ENCODE measurements at regions not wholly inside any gene's neighbourhood (a gene's known extent, or its start where the extent isn't known, plus 50 kb on each side); places are given as distances from the start of the nearest gene placed in this dataset.
A peak's percentile ranks its signal among the peaks of the same experiment; 100 is the strongest.

DNA sequence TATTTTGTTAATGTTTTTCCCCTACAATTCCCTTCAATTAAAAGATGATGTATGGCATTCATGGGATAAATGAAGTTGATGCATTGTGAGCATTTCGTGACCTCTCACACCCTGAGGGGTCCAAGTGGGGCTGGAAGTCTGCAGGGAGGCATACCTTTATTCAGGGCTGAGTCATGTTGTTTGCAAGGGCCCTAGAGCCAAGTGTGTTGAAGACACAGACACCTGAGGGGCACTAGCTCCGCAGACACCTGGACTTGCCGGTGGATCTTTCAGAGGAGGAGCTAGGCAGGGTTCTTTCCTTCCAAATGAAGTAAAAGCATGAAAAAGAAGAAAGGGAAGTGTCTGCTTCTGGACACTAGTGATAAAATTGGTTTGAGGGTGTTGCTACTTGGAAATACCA is 57.0 kb upstream of the RGS7 start:
- CTCF ChIA-PET, result no interaction called here
- Mint-ChIP-seq H3K27ac (no peak overlapping the region), H3K9me3 (no peaks in the 10 kb centered on the region), H3K4me1 (ENCODE audit: low read depth) (no peaks in the 10 kb centered on the region), H3K4me3 (no peak overlapping the region), H3K36me3 (no peaks in the 10 kb centered on the region), H3K27me3 (peaks cover 5% of the 10 kb centered on the region)
- intact Hi-C loops (cut with micrococcal nuclease), result no loop called here
- POLR2A ChIA-PET, result no interaction called here
- no peak for DNase-seq

GRCh38 chr1:241413386-241413785 is 56.4 kb upstream of the RGS7 start:
- no peak overlapping the region for H3K27ac Mint-ChIP-seq
- peaks cover 5% of the 10 kb centered on the region for H3K27me3 Mint-ChIP-seq
- H3K36me3 Mint-ChIP-seq, result no peaks in the 10 kb centered on the region
- intact Hi-C loops (cut with micrococcal nuclease), result no loop called here
- no peaks in the 10 kb centered on the region for H3K4me1 Mint-ChIP-seq (ENCODE audit: low read depth)
- no peaks in the 10 kb centered on the region for H3K9me3 Mint-ChIP-seq
- ChIA-PET CTCF (no interaction called here), POLR2A (no interaction called here)
- DNase-seq, result peak; percentile 12
- H3K4me3 Mint-ChIP-seq, result no peak overlapping the region

- DNase-seq, result no peak
Measured at GRCh38 chr1:241412646-241413045, 55.6 kb upstream of the RGS7 start.

GRCh38 chr1:241411776-241412338 is 54.9 kb upstream of the RGS7 start:
- CTCF ChIA-PET, result no interaction called here

More at GRCh38 chr1:241412646-241413045, 55.6 kb upstream of the RGS7 start:
- intact Hi-C loops (cut with micrococcal nuclease), result no loop called here
- H3K27me3 Mint-ChIP-seq, result peaks cover 2% of the 10 kb centered on the region
- H3K4me1 Mint-ChIP-seq (ENCODE audit: low read depth), result no peaks in the 10 kb centered on the region
- no peak overlapping the region for H3K4me3 Mint-ChIP-seq
- ChIA-PET POLR2A (no interaction called here), CTCF (no interaction called here)
- H3K9me3 Mint-ChIP-seq, result no peaks in the 10 kb centered on the region
- H3K27ac Mint-ChIP-seq, result no peak overlapping the region
- no peaks in the 10 kb centered on the region for H3K36me3 Mint-ChIP-seq

DNA sequence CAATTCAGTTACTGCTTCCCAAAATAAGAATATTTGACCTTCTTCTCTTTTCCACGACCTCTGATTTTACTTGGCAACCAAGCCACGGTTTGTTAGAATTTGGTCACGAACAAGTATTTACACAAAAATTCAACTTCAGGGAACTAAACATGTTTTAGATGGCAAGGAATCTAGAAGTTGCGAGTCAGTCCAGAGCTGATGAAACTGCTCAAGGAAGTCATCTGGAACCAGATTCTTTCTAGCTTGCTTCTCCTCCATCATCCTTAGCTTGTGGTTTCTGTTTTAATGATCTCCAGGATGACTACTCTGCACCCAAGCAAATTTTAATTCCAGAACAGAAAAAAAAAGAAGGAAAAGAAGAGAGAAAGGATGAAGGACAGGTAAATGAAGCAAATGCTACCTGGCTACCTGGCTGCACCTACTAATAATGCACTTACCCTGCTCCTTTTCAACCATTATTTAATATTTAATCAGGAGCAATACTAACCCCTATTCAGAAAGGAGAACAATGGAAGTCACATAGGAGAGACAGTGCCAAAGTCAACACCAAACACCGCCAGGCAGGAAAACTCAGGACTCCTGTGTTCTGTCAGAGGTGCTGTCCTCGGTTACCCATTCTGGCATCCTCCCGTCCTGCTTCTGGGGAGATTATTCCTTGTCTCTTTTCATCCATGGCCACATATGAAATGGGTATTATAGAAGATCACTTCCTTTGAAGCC is 54.2 kb upstream of the RGS7 start:
- H3K4me1 Mint-ChIP-seq (ENCODE audit: low read depth), result no peaks in the 10 kb centered on the region
- intact Hi-C loops (cut with micrococcal nuclease), result no loop called here
- DNase-seq, result no peak
- no peaks in the 10 kb centered on the region for H3K36me3 Mint-ChIP-seq
- H3K27ac Mint-ChIP-seq, result no peak overlapping the region
- H3K4me3 Mint-ChIP-seq, result no peak overlapping the region
- CTCF ChIA-PET, result no interaction called here
- H3K27me3 Mint-ChIP-seq, result peaks cover 2% of the 10 kb centered on the region
- H3K9me3 Mint-ChIP-seq, result no peaks in the 10 kb centered on the region
- POLR2A ChIA-PET, result no interaction called here

More at GRCh38 chr1:241411776-241412338, 54.9 kb upstream of the RGS7 start:
- POLR2A ChIA-PET, result no interaction called here
- H3K36me3 Mint-ChIP-seq, result no peaks in the 10 kb centered on the region
- no peak for DNase-seq
- H3K4me1 Mint-ChIP-seq (ENCODE audit: low read depth), result no peaks in the 10 kb centered on the region
- no peaks in the 10 kb centered on the region for H3K9me3 Mint-ChIP-seq
- no peak overlapping the region for H3K4me3 Mint-ChIP-seq
- no peak overlapping the region for H3K27ac Mint-ChIP-seq
- intact Hi-C loops (cut with micrococcal nuclease), result no loop called here
- H3K27me3 Mint-ChIP-seq, result peaks cover 2% of the 10 kb centered on the region

DNA sequence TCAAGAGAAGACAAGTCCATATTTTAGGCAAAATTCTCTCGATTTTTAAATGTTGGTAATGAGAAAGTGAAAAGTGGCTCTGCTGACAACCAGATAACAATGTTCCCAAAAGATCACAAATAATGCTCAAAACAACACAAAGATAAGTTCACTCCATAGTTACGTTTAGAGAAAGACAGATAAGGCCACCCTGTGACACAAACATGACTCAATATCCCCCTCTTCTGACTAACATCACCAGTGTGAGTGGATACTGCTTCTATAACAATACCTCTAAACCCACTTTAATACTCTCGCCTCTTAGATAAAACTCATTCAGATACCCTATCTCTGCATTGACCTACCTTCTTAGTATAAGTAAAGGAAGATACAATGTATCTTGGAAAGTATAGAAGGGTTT is 51.2 kb upstream of the RGS7 start:
- CTCF ChIA-PET, result no interaction called here
- intact Hi-C loops (cut with micrococcal nuclease), result no loop called here

More for the DNA sequence above, 51.2 kb upstream of the RGS7 start:
- Mint-ChIP-seq H3K27me3 (peaks cover 2% of the 10 kb centered on the region), H3K27ac (no peak overlapping the region), H3K4me1 (ENCODE audit: low read depth) (no peaks in the 10 kb centered on the region), H3K9me3 (no peaks in the 10 kb centered on the region), H3K36me3 (no peaks in the 10 kb centered on the region), H3K4me3 (no peak overlapping the region)
- POLR2A ChIA-PET, result no interaction called here
- no peak for DNase-seq
